HG03103 (cell line): ENCODE measurements at regions not wholly inside any gene's neighbourhood (a gene's known extent, or its start where the extent isn't known, plus 50 kb on each side); places are given as distances from the start of the nearest gene placed in this dataset.

Experiments used
- ATAC-seq: cut with Tn5 transposase; IDR thresholded peaks from one replicate; pipeline ENCODE4 v1.9.1; 2021; ENCODE audit warnings: low read depth; ENCODE audit not compliant: unreplicated experiment

GRCh38 chr2:18848646-18849045 is 259.3 kb upstream of the NT5C1B start:
- ATAC-seq: no peak

DNA sequence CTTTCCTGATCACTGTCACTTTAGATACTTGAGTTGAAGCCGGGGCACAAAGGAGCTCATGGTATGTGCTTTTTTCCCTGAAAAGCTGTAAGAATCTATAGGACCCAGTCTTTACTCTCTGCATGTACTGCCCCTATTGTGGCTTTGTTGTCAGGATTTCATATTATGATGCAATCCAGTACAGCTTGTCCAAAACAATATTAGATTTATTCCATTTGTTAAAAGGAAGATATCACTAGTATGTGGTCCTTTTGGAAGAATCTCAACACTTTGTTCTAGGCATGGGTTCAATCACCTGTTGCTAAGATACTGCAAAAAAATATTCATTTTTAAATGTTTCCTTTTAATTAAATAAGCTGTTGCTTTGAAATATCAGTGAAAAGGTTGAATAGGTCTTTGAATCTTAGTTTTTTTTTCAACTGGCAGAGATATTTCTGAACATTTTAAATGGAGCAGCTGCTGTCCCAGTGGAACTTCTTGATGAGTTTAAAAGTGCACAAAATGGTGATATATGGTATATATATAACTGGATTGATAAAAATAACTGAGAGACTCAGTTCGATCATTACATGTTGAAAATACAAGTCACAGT is 256.6 kb upstream of the NT5C1B start:
- no peak for ATAC-seq

- no peak for ATAC-seq
Measured at GRCh38 chr2:18842836-18843235, 253.5 kb upstream of the NT5C1B start.

DNA sequence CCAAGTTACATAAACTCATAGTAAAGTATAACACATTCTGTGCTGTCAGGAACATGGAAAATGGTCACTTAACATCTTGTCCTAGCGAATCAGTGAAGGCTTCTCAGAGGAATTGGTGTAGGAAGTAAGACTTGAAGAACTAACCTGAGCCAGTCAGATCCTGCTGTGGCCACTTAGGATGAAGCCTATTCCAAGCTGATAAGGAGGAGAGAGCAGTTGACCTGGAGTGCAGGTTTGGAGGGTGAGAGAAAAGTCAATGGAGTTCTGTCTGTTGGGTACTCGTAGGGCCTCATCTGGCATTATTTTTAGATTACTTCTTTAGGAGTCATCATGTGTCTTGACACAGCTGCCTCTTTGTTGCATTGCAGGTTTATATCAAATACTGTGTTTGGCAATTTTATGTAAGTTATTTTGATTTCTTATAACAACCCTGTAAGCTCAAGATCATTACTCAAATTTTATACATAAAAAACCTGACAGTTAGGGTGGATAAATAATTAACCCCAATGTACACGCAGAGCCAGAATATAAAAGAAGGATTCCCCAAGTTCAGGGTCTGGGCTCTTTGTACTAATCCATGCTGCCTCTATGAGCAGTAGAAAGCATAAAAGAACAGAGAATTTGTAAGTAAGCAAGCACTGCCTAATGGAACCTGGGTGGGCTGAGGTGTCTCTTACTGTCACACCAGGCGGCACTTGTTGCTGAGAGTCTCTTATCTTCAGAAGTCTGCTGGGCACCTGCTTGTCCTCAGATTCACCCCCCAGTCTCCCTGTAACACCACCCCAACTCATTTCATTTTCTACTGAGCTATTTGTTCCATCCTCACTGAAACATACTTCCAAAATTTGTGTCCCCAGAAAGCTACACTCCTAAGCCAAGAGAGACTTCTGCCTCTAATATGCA is 252.1 kb upstream of the NT5C1B start:
- ATAC-seq: no peak

DNA sequence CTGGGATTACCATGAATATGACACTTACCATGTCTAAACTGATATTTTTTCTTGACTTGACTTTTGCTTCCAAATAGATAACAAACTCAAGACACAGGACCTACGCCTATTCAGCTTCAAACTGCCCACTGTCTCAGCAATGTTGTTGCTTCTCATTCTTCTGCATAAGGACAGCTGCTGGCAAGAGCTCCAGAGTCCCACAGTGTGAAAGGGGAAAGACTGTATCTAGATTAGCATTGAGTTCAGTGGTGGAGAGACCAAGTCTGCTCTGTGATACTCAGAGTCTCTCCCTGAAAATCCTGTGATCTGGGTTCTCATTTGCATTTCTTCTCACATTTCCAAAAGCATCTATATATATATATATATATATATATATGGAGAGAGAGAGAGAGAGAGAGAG is 247.9 kb upstream of the NT5C1B start:
- no peak for ATAC-seq

DNA sequence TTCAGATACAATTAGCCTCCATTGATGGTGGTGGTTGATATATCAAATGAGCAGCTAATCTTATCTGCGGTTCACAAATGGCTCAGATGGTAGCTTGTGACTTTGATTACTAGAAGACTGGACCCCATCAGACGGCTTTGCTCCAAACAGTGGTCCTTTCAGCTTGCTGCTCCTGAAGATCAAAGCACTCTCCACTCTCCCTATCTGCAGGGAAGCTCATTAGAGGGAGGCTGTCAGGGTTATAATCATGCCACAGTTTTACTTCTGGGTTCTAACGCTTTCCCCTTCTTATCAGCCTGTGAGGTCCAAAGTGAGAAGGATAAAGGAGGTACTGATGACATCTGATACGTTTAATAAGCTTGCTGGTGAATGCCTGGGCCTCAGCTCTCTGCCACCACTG is 247.1 kb upstream of the NT5C1B start:
- ATAC-seq: no peak

GRCh38 chr2:18835787-18836186 is 246.4 kb upstream of the NT5C1B start:
- ATAC-seq: no peak

DNA sequence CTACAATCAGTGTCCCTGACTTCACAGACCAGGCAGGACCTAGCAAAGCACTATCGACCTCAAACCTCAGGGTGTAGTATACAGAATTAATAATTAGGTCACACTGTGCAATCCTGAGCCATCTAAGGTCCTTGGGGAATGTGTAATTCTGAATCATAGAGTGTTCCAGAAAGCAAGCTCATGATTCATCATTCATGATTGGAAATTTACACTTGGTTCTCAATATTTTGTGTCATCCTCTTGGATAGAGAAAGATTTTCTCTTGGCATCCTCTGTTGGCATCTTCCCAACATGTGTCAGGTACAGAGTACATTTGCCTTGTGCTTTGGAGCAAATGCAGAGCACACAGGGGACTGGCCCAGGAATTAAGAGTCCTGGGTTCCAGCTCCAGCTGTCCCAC is 245.0 kb upstream of the NT5C1B start:
- ATAC-seq: no peak

GRCh38 chr2:18833941-18834340 is 244.6 kb upstream of the NT5C1B start:
- no peak for ATAC-seq

DNA sequence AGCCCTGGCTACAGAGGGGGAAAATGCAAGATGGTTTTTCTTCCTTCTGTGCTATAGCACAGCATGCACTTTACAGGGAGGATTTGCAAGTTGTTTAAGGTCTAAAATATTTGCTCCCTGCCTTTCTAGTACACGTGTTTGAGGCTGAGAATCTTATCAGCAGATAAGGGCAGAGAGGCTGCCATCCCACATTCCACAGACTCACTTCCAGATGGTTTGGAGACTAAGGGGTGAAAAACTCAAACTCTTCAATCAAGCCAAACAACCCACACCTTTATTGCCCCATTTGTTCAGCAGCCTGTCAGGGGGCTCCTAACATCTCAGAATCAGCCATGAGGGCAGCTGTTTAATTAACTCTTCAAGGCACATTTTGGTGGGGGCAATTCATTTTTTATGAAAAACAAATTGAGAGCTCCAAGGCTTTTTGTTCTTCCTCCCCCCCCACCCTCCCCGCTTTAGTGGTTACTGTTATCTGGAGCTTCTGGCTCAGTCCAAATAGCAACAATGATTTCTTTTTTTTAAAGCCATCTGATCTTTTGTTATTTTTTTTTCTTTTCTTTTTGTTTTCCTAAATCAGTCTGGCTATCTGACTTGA is 242.6 kb upstream of the NT5C1B start:
- no peak for ATAC-seq

DNA sequence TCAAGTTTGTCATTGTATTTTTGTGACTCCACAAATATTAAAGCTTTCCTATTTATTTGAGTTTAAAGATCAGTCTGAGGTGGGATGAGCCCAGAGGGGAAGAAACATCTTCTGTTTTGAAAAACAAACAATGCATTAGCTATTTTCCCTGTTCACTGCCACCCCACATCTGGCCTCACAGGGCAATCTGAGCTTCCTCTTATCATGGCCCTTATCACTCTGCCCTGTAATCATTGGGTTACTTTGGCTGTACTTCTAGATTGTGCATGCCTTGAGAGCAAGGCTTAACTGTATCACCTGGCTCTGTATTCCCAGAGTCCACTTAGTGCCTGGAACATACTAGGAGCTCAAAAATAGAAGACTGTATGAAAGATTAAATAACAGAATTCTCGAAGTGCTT is 241.6 kb upstream of the NT5C1B start:
- ATAC-seq: no peak

GRCh38 chr2:18829976-18830375 is 240.6 kb upstream of the NT5C1B start:
- no peak for ATAC-seq

DNA sequence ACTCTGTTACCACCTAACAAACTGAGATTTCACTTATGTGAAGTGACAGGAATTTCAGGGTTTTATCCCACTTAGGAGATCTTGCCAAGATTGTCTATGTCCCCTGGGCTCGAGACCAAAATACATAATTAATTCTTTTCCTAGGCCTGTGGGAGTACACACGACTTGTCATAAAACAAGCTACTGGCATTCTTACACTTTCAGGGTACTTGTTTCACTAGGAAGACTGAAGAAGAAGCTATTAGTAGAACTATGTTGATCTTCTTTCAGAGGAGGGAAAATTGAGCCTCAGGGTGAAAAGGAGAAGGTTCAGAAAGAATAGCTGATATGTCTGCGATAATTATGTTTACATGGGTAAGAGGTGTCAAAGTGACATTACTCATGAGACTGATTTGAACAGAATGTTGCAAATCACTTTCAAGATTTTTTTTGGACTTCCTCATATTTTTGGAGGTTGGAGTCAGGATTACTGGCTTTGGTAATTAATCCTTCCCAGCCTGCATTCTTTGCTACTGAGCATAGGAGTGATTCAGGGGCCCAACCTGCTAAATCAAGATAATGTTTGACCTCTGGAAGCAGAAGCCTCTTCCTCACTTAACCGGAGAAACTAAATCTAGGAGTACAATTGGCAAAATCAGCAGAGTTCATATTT is 240.0 kb upstream of the NT5C1B start:
- ATAC-seq: no peak

DNA sequence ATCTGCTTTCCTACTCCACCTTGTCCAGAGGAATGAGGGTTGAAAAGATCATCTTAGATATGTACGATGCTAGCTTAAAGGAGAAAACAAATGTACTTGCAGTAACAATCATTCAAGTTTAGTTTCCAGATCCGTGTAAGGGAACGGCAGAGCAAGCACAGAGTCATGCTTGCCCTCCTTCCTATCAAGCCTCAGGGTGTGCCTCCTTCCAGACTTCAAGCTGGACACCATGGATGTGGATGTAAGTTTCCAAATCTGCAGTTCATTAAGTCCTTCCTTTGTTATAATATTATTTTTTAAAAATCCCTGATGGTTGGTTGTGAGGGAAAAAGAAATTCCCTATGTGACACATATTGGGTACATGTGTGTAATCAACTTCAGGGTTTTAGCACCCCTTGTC is 238.9 kb upstream of the NT5C1B start:
- no peak for ATAC-seq

DNA sequence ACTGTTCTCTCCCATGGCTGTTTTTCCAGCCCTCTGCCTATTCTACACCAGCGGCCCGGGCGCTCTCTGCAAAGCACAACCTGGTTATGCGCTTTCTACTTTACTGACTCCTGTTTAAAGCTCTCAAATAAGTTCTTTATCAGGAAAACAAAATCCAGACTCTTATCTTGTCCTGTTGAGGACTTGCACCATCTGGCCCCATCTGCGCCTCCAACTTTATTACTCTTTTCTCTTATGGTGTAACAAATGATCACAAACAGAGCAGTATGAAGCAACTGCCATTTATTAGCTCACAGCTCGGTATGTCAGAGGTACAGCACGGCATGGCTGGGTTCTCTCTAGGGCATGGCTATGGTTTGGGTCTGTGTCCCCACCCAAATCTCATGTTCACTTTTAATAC is 236.5 kb upstream of the NT5C1B start:
- no peak for ATAC-seq

GRCh38 chr2:18824915-18825314 is 235.5 kb upstream of the NT5C1B start:
- ATAC-seq: no peak

- ATAC-seq: no peak
Measured at GRCh38 chr2:18824325-18824790, 235.0 kb upstream of the NT5C1B start.

GRCh38 chr2:18821431-18821830 is 232.1 kb upstream of the NT5C1B start:
- no peak for ATAC-seq

DNA sequence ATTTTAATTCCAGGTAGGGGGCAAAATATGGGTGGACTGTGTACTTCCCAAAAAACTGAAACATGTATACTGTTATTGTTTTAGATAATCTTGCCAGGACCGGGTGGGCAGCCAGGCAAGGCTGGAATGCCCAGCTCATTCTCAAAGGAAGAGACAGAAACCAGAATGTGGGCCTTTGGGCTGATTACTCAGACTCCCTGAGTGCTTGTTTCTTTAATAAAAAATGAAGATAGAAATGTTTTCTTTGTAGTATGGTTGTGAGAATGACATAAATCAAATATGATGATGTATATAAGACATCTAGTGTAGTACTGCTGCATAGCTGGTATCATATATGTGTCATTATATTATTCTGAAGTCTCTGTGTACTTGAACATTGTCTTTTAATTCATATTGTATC is 231.6 kb upstream of the NT5C1B start:
- no peak for ATAC-seq

DNA sequence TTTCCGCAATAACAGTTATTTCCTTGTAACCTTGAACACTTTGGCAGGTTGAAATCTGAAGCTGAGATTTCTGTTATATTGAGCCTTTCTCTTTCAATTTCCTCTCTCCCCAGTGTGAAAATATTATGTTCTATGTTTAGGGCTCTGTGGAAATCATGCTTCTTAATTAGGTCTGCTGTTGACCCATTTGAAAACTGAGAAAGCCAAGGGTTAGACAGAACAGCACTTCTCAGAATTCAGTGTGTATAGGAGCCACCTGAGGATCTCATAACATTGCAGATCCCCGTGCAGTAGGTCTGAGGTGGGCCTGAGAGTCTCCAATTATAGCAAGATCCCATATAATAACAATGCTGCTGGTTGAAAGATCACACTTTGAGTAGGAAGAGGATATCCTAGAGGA is 230.2 kb upstream of the NT5C1B start:
- ATAC-seq: no peak

- no peak for ATAC-seq
Measured at GRCh38 chr2:18814387-18814786, 225.0 kb upstream of the NT5C1B start.
